ENCODE measurements at regions not wholly inside any gene's neighbourhood (a gene's known extent, or its start where the extent isn't known, plus 50 kb on each side); places are given as distances from the start of the nearest gene placed in this dataset.
A peak's percentile ranks its signal among the peaks of the same experiment; 100 is the strongest.
"Not testable (repeated sequence)": the region's sequence is repeated elsewhere in the genome, so short reads cannot be mapped to it uniquely, and the experiment has no call there.

- DNase-seq (ENCODE audit: insufficient read length, low spot score) (no peak), FAIRE-seq (no peak)
- no peak for TF ChIP-seq CTCF (IDR thresholded peaks at IDR 0.05; ENCODE audit: insufficient read depth, missing control alignments)
Measured at GRCh38 chr6:68114463-68115047, 520.5 kb upstream of the ADGRB3 start.

GRCh38 chr6:68108233-68108835, 526.7 kb upstream of the ADGRB3 start:
- FAIRE-seq (no peak), DNase-seq (ENCODE audit: insufficient read length, low spot score) (no peak)
- TF ChIP-seq CTCF (IDR thresholded peaks at IDR 0.05; ENCODE audit: insufficient read depth, missing control alignments) = no peak

DNA sequence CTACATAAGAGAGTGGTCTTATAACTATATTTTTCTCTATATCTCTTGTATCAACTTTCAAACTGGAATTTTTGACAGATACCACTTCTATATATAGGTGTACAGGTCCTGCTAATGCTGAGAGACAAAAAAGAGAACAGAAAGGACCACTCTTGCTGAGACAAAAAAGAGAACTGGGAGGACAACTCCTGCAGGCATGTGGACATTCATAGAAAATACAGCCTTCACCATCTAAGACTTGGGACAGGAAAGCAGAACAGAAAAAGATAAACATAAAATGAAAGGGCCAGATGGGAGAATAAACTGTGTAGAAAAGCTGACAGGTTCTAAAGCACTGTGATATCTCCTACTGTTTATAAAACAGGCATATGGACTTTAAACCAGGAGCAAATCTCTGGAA, 541.0 kb upstream of the ADGRB3 start:
- FAIRE-seq = no peak

GRCh38 chr6:68087399-68088133, 547.5 kb upstream of the ADGRB3 start:
- no peak for TF ChIP-seq CTCF (IDR thresholded peaks at IDR 0.05; ENCODE audit: insufficient read depth, missing control alignments)
- FAIRE-seq = no peak
- DNase-seq (ENCODE audit: insufficient read length, low spot score) = no peak

More for the DNA sequence above, 541.0 kb upstream of the ADGRB3 start:
- no peak for DNase-seq (ENCODE audit: insufficient read length, low spot score)
- TF ChIP-seq CTCF (IDR thresholded peaks at IDR 0.05; ENCODE audit: insufficient read depth, missing control alignments) = no peak

GRCh38 chr6:68086199-68086598, 548.9 kb upstream of the ADGRB3 start:
- no peak for TF ChIP-seq CTCF (IDR thresholded peaks at IDR 0.05; ENCODE audit: insufficient read depth, missing control alignments)
- no peak for DNase-seq (ENCODE audit: insufficient read length, low spot score)
- no peak for FAIRE-seq

DNA sequence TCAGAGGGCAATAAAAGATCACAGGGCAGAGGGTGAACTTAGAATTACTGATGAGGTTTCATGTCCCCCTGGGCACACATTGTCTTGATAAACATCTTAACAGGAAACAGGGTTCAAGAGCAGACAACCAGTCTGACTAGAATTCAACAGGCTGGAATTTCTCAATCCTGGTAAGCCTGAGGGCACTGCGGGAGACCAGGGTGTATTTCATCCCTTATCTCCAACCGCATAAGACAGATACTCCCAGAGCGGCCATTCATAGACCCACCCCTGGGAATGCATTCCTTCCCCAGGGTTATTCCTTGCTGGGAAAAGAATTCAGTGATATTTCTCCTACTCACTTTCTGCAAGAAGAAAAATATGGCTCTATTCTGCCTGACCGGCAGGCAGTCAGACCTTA, 549.5 kb upstream of the ADGRB3 start:
- not testable (repeated sequence) for FAIRE-seq; DNase-seq (ENCODE audit: insufficient read length, low spot score)

DNA sequence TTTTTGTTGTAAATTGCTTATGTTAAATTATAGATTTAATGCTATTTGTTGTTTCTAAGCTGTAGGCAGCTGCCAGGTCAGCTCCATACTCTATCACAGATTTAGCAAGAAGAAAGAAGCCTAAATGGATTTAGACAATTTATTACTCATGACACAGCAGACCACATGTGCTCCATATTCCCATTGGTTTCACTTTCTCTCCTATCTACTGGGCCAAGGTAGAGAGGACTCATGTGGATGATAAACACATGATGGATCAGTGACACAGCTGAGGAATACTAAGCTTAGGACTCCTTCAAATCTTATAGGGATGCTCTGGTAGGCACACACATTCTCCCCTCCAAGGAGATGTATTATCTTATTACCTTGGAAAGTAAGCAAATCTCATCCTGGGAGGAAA, 553.0 kb upstream of the ADGRB3 start:
- no peak for TF ChIP-seq CTCF (IDR thresholded peaks at IDR 0.05; ENCODE audit: insufficient read depth, missing control alignments)
- DNase-seq (ENCODE audit: insufficient read length, low spot score) (no peak), FAIRE-seq (peak; percentile 6)
